HG02623 (cell line): ENCODE measurements at regions not wholly inside any gene's neighbourhood (a gene's known extent, or its start where the extent isn't known, plus 50 kb on each side); places are given as distances from the start of the nearest gene placed in this dataset.
"Not testable (repeated sequence)": the region's sequence is repeated elsewhere in the genome, so short reads cannot be mapped to it uniquely, and the experiment has no call there.

Source experiments
- ATAC-seq: cut with Tn5 transposase; IDR thresholded peaks from one replicate; pipeline ENCODE4 v1.9.1; 2021; ENCODE audit warnings: moderate library complexity; ENCODE audit not compliant: unreplicated experiment

DNA sequence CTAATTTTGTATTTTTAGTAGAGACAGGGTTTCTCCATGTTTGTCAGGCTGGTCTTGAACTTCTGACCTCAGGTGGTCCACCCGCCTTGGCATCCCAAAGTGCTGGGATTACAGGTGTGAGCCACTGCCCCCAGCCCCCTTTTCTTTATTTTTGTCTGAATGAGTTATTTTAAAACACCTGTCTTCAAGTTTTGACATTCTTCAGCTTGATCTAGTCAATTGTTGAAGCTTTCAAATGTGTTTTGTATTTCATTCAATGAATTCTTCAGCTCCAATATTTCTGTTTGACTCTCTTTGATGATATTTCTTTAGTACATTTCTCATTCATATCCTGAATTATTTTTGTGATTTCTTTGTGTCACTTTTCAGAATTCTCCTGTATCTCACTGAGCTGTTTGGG lies 486.2 kb downstream of the DMAC1 start:
- no peak for ATAC-seq

DNA sequence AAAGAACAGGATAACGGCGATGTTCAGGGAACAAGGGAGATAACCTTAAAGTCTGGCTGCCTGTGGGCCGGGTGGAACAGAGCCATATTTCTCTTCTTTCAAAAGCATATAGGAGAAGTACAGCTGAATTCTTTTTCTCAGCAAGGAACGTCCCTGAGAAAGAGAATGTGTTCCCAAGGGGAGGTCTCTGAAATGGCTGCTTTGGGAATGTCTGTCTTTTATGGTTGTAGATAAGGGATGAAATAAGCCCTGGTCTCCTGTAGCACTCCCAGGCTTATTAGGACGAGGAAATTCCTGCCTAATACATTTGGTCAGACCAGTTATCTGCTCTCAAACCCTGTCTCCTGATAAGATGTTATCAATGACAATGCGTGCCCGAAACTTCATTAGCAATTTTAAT lies 490.5 kb downstream of the DMAC1 start:
- not testable (repeated sequence) for ATAC-seq

DNA sequence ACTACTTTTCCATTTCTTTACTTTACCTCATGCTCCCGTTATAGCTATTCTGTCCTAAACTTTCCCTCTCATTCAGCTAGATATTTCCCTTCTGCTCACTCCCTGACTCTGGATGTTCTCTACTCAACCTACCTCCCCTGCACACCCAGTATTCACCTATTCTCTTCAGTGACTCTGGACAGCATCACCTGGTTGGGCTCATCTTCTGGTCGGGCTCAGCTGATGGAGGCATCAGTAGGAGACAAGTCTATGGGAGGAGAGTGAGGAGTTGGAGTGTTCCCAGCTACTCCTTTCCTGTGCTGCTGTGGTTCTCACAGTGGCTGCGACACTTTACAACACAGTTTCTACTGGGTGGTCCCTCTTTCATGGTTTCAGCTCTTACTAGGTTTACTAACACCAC lies 493.9 kb downstream of the DMAC1 start:
- ATAC-seq, result no peak

DNA sequence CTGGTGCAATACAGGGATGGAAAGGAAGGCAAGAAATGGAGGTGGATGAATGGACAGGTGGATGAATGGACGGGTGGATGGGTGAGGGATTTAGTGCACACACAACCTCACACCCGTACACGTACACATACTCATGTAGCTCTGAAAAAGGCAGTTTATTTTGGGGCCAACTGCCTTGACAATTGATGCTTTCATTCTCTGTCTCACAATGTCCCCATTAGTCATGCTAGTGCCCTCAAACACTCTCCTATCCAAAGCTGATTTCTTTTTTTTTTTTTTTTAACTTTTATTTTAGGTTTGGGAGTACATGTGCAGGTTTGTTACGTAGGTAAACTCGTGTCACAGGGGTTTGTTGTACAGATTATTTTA lies 495.0 kb downstream of the DMAC1 start:
- no peak for ATAC-seq

DNA sequence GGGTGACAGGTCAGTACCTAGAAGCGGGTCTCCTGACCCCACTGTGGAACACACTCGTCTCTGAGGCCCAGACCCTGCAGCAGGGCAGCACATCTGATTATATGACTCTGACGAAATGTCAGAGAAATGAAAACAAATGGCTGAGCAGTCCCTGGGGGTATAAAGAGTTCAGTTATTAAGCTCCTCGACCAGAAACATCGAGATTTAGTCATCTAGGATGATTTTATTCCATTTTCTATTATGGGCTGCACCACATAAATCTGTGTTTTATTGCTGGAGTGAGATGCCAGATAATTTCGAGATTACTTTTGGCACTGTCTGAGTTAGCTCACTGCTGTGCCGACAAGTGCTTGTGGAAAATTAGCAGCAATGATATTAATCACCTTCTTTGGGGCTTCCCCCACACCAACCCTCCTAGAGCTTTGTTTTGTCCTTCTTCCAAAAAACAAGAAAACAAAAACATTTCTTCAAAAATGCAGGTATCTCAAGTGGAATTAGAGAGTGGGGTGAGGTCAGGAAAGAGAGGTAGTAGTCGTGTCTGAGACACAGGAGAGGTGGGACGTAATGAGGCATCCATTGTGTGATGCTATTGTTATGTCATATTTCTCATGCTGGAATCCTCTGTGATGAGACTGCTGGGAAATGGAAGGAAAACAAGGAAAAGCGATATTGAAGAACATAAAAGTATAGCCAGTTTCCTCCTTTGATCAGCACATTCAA lies 495.5 kb downstream of the DMAC1 start:
- no peak for ATAC-seq

DNA sequence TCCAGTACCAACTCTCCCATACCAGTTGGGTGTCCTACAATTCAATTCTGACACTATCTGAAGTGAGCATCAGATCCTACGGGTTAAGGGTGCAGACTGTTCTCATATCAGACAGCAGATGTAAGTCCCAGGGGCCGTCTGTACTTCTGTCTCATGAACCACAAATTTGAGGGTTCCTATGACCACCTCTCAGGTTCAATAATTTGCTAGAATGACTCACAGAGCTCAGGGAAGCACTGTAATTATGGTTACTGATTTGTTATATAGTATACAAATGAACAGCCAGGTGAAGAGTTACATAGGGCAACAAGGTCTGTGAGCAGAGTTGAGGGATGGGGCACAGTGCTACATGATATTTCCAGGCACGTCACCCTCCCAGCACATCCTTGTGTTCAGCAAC lies 499.1 kb downstream of the DMAC1 start:
- ATAC-seq, result peak; percentile 28

DNA sequence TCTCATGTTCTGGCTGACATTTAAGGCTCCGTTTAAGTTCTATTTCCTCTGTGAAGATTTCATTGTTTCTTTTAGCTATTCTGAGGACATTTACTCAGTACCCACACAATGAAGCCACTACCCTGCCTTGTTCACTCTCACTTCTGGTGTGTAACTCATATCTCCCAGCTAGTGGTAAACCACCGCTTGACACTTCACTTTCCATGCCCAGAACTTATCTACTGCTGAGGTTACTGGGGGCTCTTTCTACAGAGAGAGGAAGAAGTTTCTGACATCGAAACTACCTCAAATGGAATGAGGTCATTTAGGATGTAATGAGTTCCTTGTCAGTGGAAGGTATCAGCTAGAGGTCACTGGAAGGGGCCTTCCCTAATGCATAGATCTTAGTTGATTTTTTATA lies 501.5 kb downstream of the DMAC1 start:
- peak; percentile 97 for ATAC-seq

DNA sequence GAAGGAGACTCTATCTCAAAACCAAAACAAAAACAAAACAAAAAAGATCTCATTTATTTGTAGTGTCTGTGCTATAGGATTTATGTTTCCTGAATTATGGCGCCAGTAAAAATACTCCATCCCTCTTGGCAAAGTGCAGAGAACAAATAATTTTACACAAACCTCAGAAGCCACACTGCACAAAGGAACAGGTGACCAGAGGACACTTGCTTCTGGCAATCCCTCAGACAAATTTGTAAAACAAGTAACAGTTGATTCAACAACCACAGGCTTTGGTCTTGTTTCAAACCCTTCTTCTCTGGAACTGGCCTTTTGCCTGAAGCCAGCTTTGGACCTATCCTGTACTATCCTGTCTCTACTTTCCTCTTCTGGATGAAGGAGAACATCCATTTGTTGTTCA lies 502.1 kb downstream of the DMAC1 start:
- no peak for ATAC-seq

DNA sequence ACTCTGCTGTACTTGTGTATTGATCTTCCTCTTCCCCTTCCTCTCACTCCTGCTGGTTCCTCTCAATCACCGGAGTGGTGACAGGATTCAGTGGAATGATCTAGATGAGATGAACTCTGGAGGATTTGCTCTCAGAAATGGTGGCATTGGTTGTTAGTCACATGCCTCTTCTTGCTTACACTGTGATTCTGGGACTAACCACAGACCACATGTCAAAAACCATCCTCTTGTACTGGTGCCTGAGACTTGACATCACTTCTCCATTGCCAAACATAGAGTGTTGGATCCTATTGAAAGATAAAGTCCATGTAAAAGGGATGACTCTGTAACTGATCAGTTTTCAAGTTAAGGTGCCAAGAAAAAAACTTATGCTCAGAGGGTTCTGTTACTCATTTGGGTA lies 506.5 kb downstream of the DMAC1 start:
- ATAC-seq, result no peak

DNA sequence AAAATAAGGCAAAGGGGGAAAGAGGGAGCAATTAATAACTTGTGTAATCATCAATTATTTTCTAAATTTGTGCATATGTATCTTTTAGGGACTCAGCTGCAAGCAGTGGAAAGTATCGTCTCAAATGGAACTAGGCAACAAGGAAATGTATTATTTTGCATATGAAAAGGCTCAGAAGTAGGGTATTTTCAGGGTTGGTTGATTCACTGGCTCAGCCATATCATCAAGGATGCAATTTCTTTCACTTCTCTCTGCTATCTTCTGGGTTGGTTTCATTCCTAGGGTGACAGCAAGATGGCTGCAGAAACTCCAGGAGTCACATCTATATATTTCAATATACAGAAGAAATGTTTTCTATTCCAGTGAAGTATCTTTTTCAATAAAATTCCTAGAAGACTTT lies 509.8 kb downstream of the DMAC1 start:
- peak; percentile 72 for ATAC-seq

DNA sequence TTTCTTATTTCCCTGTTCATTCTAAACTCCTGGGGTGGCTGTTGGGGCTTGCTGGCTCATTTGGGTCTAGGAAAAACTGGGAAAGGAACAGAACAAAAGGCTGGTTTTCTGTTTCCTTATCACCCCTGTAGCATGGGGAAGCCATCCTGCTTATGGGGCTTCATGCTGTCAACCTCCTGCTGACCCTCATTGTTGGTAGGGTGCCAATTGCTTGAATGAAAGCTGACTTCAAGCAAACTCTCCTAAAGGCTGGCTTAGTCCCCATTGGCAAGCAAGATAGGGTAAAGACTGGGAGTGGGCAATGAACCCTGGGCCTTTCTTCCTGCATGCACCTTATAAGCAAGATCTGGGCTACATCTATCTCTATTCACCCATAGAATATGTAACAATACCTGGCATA lies 511.6 kb downstream of the DMAC1 start:
- ATAC-seq, result no peak

DNA sequence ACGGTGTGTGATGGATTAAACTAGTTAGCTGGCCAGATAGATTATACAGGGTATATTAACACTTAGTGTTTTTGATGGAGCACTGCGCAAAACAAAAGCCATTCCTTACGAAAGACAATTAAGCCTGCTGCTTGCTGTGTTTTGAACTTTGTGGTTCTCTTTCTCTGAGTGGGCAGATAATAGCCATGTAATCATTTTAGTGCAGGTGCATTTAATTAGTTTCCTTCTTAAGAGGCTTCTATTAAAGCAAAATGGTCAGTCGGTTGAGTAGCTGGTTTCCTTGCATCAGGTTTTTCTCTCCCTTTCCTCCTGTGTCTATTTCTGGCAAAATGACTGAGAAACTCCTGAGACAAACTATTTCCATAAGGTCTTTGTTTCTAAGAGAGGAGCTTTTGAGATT lies 512.5 kb downstream of the DMAC1 start:
- no peak for ATAC-seq

DNA sequence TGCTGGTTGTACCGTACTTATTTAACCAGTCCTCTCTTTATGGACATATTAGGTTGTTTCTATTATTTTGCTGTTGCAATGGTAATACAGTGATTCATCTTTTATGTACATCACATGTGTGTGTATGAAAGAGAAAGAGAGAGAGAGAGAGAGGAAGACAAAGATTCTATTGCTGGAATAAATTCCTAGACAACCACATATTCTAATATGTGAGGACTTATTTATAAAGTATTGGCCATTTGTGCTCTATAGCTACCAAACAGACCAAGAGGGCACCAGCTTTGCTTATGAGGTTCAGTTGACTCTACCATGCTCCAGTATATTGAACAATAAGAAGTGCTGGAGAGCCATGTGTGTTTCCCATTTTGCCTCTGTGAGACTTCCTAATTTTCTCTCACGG lies 513.5 kb downstream of the DMAC1 start:
- ATAC-seq, result no peak

DNA sequence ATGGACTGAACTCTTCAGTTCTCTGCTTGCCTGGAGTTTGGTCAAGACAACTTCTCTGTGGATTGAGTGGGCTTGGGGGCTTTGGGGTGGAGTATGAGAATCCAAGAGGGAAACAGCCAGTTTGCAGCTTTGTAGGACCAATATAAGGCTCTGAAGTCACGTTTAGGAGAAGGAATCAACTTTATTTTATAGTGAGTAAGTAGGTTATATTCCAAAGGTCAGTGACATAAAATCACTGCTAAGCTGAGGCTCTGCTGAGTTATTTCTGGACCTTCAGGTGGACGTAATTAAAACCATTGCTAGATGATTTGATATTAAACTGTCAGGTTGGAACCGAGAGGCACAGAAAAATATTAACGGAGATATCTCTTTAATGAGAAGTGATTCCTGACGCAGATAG lies 514.4 kb downstream of the DMAC1 start:
- ATAC-seq, result no peak

DNA sequence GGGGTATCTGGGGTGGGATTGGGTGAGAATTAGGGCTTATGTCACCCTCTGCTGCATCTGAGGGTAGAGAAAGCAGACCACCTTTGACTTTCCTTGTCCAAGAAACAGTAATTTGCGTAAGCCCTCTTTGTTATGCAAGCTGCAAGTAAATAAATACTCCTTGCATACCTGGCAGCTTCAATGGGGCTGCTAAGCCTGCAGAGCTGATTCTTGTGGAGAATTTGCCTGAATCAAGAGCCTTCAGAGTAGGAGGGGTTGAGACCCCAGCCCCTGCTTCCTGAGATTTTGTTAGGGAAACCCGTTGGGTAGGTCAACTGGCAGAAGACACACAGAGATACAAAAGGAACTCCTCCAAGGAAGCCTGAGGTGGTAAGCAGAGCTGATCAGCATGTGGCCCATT lies 515.1 kb downstream of the DMAC1 start:
- no peak for ATAC-seq

DNA sequence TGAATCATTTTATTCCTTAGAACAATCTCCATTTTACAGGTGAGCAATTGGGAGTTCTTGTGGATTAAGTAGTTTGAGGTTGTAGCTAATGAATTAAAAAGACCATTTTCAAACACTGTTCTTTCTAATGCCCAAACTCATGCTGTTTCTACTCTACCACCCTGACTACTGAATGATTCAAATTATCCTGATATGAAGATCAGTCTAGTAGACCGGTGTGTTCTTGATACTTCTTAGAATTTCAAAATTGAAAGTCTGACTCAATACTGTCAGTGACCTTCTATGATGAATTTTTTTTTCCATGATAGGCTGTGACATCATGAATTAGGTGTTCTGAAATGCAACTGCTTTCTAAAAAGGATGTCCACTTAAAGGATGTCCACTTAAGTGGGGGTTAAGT lies 515.5 kb downstream of the DMAC1 start:
- ATAC-seq, result no peak

DNA sequence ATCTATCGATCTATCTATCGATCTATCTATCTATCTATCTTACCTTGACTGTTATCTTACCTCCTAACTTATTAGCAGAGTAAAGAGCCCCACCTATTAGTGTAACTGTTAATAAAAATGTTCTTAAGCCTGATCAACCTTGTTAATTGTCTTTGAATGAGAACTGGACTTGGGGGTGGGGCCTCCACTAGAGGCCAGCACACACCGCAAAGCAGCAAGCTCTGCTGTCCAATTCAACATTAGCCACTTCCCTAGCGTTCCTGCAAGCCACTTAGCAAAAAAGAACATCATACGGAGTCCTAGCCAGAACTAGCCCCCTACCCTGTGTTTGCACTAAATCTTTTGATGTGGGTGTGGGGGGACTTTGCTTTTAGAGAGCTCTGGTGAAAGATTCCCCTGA lies 515.8 kb downstream of the KDM4C start:
- ATAC-seq, result no peak

DNA sequence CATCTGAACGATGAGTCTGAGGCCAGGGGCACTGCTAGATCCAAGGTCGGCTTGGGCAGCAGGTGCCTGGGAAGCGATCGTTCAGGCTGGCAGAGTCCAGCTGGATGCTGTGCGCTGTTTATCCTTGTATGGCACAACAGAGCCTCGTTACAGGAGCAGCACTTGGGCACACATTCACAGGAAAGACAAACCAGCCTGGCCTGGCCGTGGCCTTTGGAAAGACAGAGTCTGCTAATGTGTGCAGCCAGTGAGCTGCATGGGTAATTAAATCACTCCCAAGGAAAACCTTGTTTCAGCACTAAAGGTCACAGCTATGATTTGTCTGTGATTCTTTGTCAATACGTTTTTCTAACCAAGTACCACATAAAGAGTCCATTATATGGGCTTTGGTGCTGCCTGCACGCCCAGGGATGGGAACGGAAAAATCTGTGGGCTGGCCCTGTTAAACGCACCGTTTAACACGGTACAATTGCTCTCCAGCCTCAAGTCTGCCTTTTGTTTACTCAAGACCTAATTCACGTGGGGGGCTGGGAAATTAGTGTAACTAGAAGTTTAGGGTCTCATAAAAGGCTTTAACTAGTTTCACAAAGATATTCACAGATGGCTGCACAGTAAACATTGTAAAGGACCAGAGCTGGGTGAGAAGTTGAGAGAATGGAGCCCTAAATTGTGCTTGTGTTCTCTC lies 509.3 kb downstream of the KDM4C start:
- no peak for ATAC-seq

DNA sequence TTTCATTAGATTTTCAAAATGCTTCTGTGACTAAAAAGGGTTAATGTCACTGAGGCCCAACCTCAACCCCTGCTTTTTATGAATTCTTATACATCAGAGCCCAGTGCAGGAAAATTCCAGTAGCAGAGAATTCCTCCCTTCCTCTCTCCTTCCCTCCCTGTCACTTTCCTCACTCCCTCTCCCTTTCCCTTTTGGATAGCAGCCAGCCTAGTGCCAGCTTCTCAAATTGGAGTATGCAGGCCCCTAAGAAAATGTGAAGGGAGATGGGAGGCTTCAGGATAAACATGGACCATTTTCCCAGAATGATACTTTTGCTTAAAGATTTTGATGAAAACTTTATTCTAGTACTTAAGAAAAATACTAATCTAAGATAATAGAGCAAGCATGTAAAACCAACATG lies 507.4 kb downstream of the KDM4C start:
- ATAC-seq, result no peak

DNA sequence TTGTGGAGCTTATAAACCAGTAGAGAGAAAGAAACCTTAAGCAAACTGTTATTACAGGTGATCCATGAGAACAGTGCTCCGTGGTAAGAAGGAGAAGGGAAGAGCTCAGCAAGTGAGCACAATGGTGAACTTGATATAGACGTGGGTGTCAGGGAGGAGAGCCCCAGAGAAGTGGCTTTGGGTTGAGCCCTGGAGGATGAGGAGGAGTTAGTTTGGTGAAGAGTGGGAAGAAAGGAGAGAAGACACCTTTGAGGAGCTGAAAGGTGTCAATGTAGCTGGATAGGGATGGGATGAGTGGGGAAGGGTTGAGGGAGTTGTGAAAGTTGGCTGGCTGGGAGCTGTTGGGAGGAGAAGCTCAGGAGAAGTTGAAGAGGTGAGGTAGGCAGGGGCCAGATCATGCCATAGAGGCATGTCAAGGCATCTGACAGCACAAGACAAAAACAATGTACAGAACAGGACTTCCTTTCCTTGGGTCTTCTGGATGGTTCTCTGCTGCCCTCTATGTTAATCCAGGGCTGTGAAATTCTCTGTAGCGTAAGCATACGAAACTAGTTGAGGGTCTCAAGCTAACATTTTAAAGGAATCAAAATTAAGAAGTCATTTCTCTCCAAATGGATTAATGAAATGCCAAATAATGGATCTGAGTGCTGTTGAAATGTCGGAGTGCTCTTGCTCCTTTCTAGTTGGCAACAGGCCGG lies 501.9 kb downstream of the KDM4C start:
- no peak for ATAC-seq

DNA sequence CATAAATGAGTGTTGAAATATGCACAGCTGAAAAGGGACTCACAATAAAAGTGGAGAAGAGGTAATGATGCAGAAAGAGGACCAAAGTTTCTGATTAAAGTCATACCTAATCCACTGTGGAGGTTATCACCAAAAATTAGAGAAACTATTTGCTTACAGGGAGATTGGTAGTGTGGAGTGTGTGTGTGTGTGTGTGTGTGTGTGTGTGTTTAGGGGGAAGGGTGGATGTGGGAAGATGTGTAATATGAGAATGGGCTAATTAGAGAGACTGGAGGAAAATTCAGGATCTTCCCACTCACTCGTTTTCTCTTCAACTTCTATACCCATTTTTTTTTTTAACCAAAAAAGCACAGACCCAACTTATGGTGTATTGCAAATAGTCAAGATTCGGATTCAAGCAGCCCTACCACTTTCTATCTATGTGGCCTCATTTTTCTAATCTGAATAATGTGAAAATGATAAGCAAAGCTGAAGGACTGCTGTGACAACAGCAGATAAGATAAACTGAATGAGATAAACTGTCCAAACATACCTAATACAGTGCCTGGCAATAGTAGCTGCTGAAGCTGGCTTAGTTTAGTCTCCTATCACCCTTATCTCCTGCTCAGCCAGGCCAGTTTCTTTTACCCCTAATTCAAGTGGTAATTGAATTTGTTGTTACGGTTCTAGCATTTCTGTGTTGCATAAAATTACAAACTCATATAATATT lies 501.1 kb downstream of the KDM4C start:
- no peak for ATAC-seq
